ENCODE measurements at regions not wholly inside any gene's neighbourhood (a gene's known extent, or its start where the extent isn't known, plus 50 kb on each side); places are given as distances from the start of the nearest gene placed in this dataset.

DNA sequence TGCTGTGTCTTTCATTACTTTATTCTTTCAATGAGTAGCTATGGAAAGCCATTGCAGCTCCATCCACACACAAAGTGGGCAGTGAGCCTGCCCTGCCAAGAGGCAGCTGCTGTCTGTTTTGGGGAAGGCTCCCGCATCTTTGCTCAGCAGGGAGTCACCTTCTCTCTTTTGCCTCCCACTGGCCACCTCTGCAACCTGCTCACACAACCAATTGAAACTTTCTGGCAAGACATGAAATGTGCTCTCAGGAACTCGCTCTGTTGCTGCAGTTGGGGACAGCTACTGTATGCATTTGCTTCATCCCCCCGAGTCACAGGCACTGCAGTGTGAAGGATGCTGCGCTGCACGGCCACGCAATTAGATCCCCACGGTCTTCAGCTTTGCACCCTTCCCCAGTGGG, 244.8 kb upstream of the NFE2L3 start:
- no peak for DNase-seq (ENCODE audit: extremely low spot score)
- POLR2A ChIA-PET, result no interaction called here
- CTCF ChIA-PET, result interaction anchor here (1.0 to 7.8 kb wide), 6 partner anchors 8 to 462 kb away, joined by 3 to 104 read pairs (median 8); no protein-coding TSS in a partner anchor

DNA sequence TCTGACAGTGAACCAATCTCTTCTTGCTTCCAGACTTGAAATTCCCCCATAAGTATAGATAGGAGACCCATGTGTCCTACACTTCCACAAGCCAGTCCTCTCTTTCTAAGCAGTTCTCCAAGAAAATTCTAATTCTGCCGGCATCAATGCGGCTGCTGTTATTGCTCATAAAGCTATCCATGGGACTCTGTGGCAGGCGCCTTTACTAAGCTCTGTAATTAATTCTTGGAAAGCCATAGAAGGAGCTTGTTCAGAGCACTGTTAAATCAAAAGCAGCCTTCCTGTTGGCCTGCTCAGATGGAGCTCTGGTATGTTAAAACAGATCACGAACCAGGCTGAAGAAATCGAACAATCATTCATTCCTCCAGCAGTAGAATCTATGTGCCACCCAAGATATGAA, 244.3 kb upstream of the NFE2L3 start:
- ChIA-PET CTCF (interaction anchor here (1.0 to 7.8 kb wide), 5 partner anchors 8 to 462 kb away, joined by 4 to 104 read pairs (median 10); no protein-coding TSS in a partner anchor), POLR2A (no interaction called here)
- TF ChIP-seq CTCF (IDR thresholded peaks at IDR 0.05; ENCODE audit: control extremely low read depth, extremely low read depth, low read depth, missing control alignments), result no peak
- no peak for DNase-seq (ENCODE audit: extremely low spot score)

More for the DNA sequence above, 244.8 kb upstream of the NFE2L3 start:
- TF ChIP-seq CTCF (IDR thresholded peaks at IDR 0.05; ENCODE audit: control extremely low read depth, extremely low read depth, low read depth, missing control alignments), result no peak

DNA sequence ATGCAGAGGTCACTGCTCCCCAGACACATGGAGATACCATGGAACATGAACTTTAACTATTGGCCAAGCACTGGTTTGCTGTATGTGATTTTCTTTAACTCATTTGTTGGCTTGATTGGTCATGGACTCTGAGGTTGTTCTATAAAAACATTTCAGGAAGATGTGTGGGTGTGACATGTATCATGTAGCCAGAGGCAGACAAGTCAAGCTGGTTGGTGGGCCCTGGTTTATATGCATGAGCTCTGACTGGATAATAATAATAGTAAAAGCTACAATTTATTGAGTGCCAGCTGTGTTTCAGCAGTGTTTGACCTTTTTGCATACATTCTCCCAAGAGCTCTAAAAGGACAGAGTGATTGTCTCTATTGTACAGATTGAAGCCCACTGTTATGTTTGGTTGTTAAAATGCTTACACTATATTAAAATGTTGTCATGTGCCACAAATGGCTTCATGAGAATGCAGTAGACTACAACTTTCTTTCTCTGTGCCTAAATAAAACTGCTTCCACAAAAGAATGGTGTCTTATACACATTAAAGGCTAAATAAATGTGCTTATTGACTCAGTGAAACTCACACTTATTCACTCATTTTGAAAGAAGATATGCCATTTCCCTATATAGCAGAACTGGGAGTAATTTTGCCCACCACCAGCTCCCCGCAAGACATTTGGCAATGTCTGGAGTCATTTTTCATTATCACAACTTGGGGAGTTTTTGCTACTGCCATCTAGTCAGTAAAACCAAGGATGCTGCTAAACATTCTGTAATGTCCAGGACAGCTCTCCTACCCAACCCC, 243.6 kb upstream of the NFE2L3 start:
- TF ChIP-seq CTCF (IDR thresholded peaks at IDR 0.05; ENCODE audit: control extremely low read depth, extremely low read depth, low read depth, missing control alignments), result no peak
- CTCF ChIA-PET, result interaction anchor here (1.0 to 7.8 kb wide), 4 partner anchors 13 to 461 kb away, joined by 4 to 104 read pairs (median 8); no protein-coding TSS in a partner anchor
- POLR2A ChIA-PET, result no interaction called here
- DNase-seq (ENCODE audit: extremely low spot score), result no peak

- CTCF ChIA-PET, result no interaction called here
- no peak for TF ChIP-seq CTCF (IDR thresholded peaks at IDR 0.05; ENCODE audit: control extremely low read depth, extremely low read depth, low read depth, missing control alignments)
- POLR2A ChIA-PET, result no interaction called here
- DNase-seq (ENCODE audit: extremely low spot score), result no peak
Measured at GRCh38 chr7:25911738-25912607, 240.0 kb upstream of the NFE2L3 start.

- no peak for DNase-seq (ENCODE audit: extremely low spot score)
- ChIA-PET POLR2A (no interaction called here), CTCF (interaction anchor here (1.2 to 2.7 kb wide), 3 partner anchors 8 to 19 kb away, joined by 4 to 12 read pairs (median 6); no protein-coding TSS in a partner anchor)
- TF ChIP-seq CTCF (IDR thresholded peaks at IDR 0.05; ENCODE audit: control extremely low read depth, extremely low read depth, low read depth, missing control alignments), result no peak
Measured at GRCh38 chr7:25913598-25914224, 238.3 kb upstream of the NFE2L3 start.

DNA sequence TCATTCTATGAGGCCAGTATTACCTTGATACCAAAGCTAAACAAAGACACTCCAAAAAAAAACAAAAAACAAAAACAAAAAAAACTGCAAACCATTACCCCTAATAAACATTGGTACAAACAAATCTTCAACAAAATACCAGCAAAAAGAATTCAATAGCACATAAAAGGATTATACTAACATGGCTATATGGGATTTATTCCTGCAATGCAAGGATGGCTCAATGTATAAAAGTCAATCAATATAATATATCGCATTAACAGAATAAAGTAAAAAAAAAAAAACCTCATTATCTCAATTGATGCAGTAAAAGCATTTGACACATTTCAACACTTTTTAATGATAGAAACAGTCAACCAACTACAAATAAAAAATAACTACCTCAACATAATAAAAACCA, 233.3 kb upstream of the NFE2L3 start:
- POLR2A ChIA-PET, result no interaction called here
- TF ChIP-seq CTCF (IDR thresholded peaks at IDR 0.05; ENCODE audit: control extremely low read depth, extremely low read depth, low read depth, missing control alignments), result no peak
- CTCF ChIA-PET, result no interaction called here

More for the DNA sequence above, 233.3 kb upstream of the NFE2L3 start:
- DNase-seq (ENCODE audit: extremely low spot score), result no peak

All from GM10248 (cell line).